Stomach smooth muscle (tissue), 2 donors: ENCODE measurements at regions not wholly inside any gene's neighbourhood (a gene's known extent, or its start where the extent isn't known, plus 50 kb on each side); places are given as distances from the start of the nearest gene placed in this dataset.

Source experiments
- H3K27ac ChIP-seq: one replicate; pipeline ENCODE4 v1.7.0; 2013; ENCODE audit warnings: mild to moderate bottlenecking, low read length, inconsistent platforms
- H3K27me3 ChIP-seq, 2 donors: one replicate each; pipeline ENCODE4 v1.7.0; 2013; ENCODE audit warnings: low read length in 2 of 2; ENCODE audit not compliant: insufficient read depth in 2 of 2, control insufficient read depth in 1 of 2
- H3K36me3 ChIP-seq, 2 donors: one replicate each; pipeline ENCODE4 v1.7.0; 2013; ENCODE audit warnings: low read length in 2 of 2; ENCODE audit not compliant: control insufficient read depth in 2 of 2, insufficient read depth in 2 of 2
- H3K4me1 ChIP-seq: one replicate; pipeline ENCODE4 v1.7.0; 2013; ENCODE audit warnings: low read length; ENCODE audit not compliant: control insufficient read depth, insufficient read depth
- H3K4me3 ChIP-seq, 2 donors: one replicate each; pipeline ENCODE4 v1.7.0; 2013; ENCODE audit warnings: low read length in 2 of 2
- H3K9ac ChIP-seq, 2 donors: one replicate each; pipeline ENCODE4 v1.7.0; 2013; ENCODE audit warnings: low read length in 2 of 2, mild to moderate bottlenecking in 1 of 2
- H3K9me3 ChIP-seq, 2 donors: one replicate each; pipeline ENCODE4 v1.7.0; 2013; ENCODE audit warnings: low read length in 2 of 2; ENCODE audit not compliant: control insufficient read depth in 2 of 2
- donor health status: healthy.
- donor health status: Pancreatic carcinoma.

DNA sequence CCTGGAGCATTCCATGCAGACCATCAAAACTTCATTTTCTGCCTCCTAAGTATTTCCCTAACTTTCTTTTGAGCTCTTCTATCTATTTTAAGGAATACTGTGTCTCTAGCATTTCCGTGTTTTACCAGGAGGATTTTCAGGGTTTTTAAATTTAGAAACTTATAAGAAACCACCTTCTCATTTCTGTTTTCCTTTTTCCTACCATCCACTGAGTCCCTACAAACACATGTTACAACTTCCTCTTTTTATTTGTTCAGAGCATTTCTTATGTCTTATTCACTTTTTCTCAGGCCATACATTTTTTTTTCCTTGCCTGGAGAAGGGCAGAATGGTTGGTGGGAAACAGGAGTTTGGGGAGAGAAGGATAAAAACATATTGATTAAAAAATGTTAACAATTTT is 130.0 kb upstream of the BMP5 start:
- H3K27me3 ChIP-seq: no peaks in the 10 kb centered on the region
- no peaks in the 10 kb centered on the region for H3K4me1 ChIP-seq
- no peak overlapping the region for H3K4me3 ChIP-seq
- H3K27ac ChIP-seq: no peak overlapping the region
- H3K9ac ChIP-seq: no peak overlapping the region
- no peaks in the 10 kb centered on the region for H3K9me3 ChIP-seq
- H3K36me3 ChIP-seq: no peaks in the 10 kb centered on the region

DNA sequence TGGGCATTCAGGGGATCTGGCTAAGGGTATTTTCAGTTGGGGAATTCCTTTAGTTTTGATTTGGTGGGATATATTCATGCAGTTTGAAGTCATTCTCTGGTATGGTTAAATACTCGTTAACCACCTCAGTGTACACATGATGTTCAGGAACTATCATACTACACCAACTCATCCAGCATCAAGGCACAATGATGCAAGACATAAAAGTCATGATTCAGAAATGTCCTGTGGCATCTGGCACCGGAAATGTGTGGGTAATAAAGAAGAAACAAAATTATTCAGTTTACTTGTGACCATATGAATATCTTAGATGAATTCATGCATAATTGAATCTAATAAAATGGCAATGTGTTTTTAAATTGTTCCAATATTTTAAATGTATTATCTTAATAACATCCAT is 129.0 kb upstream of the BMP5 start:
- no peak overlapping the region for H3K9ac ChIP-seq

GRCh38 chr6:56003616-56004015 is 128.2 kb upstream of the BMP5 start:
- H3K27ac ChIP-seq: no peak overlapping the region
- H3K4me1 ChIP-seq: no peaks in the 10 kb centered on the region
- no peak overlapping the region for H3K4me3 ChIP-seq
- H3K9me3 ChIP-seq: no peaks in the 10 kb centered on the region
- H3K9ac ChIP-seq: no peak overlapping the region
- no peaks in the 10 kb centered on the region for H3K27me3 ChIP-seq
- H3K36me3 ChIP-seq: no peaks in the 10 kb centered on the region

More for the DNA sequence above, 129.0 kb upstream of the BMP5 start:
- Histone ChIP-seq H3K9me3 (no peaks in the 10 kb centered on the region), H3K27ac (no peak overlapping the region), H3K4me1 (no peaks in the 10 kb centered on the region), H3K4me3 (no peak overlapping the region), H3K27me3 (no peaks in the 10 kb centered on the region), H3K36me3 (no peaks in the 10 kb centered on the region)

- H3K27me3 ChIP-seq: no peaks in the 10 kb centered on the region
- no peak overlapping the region for H3K27ac ChIP-seq
- no peaks in the 10 kb centered on the region for H3K36me3 ChIP-seq
Observed at GRCh38 chr6:56002336-56002735, 126.9 kb upstream of the BMP5 start.

DNA sequence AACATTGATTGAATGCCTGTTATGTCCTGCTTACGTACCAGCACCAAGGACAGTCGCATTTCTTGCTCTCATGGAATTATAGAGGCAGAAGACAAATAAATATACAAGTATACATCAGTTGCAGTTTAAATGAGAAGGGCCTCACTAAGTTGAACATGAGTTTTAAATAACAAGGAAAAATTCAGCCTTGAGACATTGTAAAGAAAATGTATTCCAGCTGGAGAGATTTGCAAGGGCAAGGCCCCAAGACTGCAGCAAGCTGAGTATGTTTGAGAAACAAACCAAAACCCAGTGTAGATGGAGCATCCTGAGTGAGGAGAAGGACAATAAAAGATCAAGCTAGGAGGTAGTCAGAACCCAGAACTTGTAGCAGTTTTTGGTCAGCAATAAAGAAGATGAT is 123.2 kb upstream of the BMP5 start:
- H3K4me3 ChIP-seq: no peak overlapping the region
- no peaks in the 10 kb centered on the region for H3K9me3 ChIP-seq
- no peaks in the 10 kb centered on the region for H3K36me3 ChIP-seq
- H3K4me1 ChIP-seq: no peaks in the 10 kb centered on the region
- no peak overlapping the region for H3K27ac ChIP-seq
- no peak overlapping the region for H3K9ac ChIP-seq
- H3K27me3 ChIP-seq: no peaks in the 10 kb centered on the region

More at GRCh38 chr6:56002336-56002735, 126.9 kb upstream of the BMP5 start:
- Histone ChIP-seq H3K9me3 (no peaks in the 10 kb centered on the region), H3K4me3 (no peak overlapping the region), H3K4me1 (no peaks in the 10 kb centered on the region), H3K9ac (no peak overlapping the region)

GRCh38 chr6:55997223-55997874 is 122.0 kb upstream of the BMP5 start:
- Histone ChIP-seq H3K36me3 (no peaks in the 10 kb centered on the region), H3K4me3 (no peak overlapping the region), H3K4me1 (no peaks in the 10 kb centered on the region), H3K27ac (no peak overlapping the region), H3K9me3 (peaks cover 0 to 4% of the 10 kb centered on the region in 2 donors), H3K9ac (no peak overlapping the region), H3K27me3 (no peaks in the 10 kb centered on the region)

- no peak overlapping the region for H3K4me3 ChIP-seq
- H3K9ac ChIP-seq: no peak overlapping the region
- no peaks in the 10 kb centered on the region for H3K4me1 ChIP-seq
- no peak overlapping the region for H3K27ac ChIP-seq
- H3K27me3 ChIP-seq: no peaks in the 10 kb centered on the region
- peaks cover 0 to 4% of the 10 kb centered on the region in 2 donors for H3K9me3 ChIP-seq
- no peaks in the 10 kb centered on the region for H3K36me3 ChIP-seq
Observed at GRCh38 chr6:55994531-55994930, 119.1 kb upstream of the BMP5 start.

DNA sequence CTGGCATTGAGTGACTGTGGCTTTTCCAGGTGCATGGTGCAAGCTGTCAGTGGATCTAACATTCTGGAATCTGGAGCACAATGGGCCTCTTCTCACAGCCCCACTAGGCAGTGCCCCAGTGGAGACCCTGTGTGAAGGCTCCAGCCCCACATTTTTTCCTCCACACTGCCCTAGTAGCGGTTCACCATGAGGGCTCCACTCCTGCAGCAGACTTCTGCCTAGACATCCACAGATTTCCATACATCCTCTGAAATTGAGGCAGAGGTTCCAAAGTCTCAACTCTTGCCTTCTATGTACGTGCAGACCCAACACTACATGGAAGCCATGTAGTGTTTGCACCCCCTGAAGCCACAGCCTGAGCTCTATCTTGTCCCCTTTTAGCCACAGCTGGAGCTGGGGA is 118.0 kb upstream of the BMP5 start:
- Histone ChIP-seq H3K27me3 (no peaks in the 10 kb centered on the region), H3K27ac (no peak overlapping the region), H3K4me3 (no peak overlapping the region), H3K36me3 (no peaks in the 10 kb centered on the region), H3K4me1 (no peaks in the 10 kb centered on the region), H3K9me3 (peaks cover 0 to 4% of the 10 kb centered on the region in 2 donors), H3K9ac (no peak overlapping the region)

- H3K9me3 ChIP-seq: peaks cover 0 to 4% of the 10 kb centered on the region in 2 donors
- H3K9ac ChIP-seq: no peak overlapping the region
- H3K36me3 ChIP-seq: no peaks in the 10 kb centered on the region
- no peaks in the 10 kb centered on the region for H3K4me1 ChIP-seq
- no peak overlapping the region for H3K4me3 ChIP-seq
- H3K27ac ChIP-seq: no peak overlapping the region
- H3K27me3 ChIP-seq: no peaks in the 10 kb centered on the region
Observed at GRCh38 chr6:55992546-55992945, 117.2 kb upstream of the BMP5 start.

GRCh38 chr6:55985309-55985708 is 109.9 kb upstream of the BMP5 start:
- Histone ChIP-seq H3K27ac (no peak overlapping the region), H3K9me3 (no peaks in the 10 kb centered on the region), H3K4me1 (no peaks in the 10 kb centered on the region), H3K4me3 (no peak overlapping the region), H3K36me3 (no peaks in the 10 kb centered on the region), H3K9ac (no peak overlapping the region), H3K27me3 (no peaks in the 10 kb centered on the region)

GRCh38 chr6:55983861-55984260 is 108.5 kb upstream of the BMP5 start:
- no peak overlapping the region for H3K4me3 ChIP-seq
- no peaks in the 10 kb centered on the region for H3K9me3 ChIP-seq
- no peak overlapping the region for H3K9ac ChIP-seq
- no peaks in the 10 kb centered on the region for H3K4me1 ChIP-seq
- no peaks in the 10 kb centered on the region for H3K27me3 ChIP-seq
- H3K36me3 ChIP-seq: no peaks in the 10 kb centered on the region
- no peak overlapping the region for H3K27ac ChIP-seq
